ENCODE measurements at regions not wholly inside any gene's neighbourhood (a gene's known extent, or its start where the extent isn't known, plus 50 kb on each side); places are given as distances from the start of the nearest gene placed in this dataset.
"Not testable (repeated sequence)": the region's sequence is repeated elsewhere in the genome, so short reads cannot be mapped to it uniquely, and the experiment has no call there.

GRCh38 chr5:162209005-162209605 is 141.5 kb downstream of the GABRG2 start:
- DNase-seq = no peak

DNA sequence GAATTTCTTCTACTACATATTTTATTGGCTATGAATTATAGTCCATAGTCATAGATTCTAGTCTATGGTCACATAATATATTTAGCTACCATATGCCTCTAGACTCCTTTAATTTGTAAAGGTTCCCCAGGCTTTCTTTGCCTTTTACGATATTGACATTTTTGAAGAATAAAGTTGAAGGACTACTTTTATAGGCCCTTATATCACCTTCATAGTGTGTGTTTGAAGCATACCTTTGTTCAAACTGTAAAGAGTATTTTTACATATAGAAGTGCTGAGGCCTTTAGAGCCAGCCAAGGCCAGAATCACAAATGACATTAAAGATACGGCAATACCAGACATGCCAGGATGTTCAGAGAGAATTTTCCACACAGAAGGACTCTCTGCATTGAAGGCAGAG is 147.0 kb downstream of the GABRG2 start:
- DNase-seq = no peak

DNA sequence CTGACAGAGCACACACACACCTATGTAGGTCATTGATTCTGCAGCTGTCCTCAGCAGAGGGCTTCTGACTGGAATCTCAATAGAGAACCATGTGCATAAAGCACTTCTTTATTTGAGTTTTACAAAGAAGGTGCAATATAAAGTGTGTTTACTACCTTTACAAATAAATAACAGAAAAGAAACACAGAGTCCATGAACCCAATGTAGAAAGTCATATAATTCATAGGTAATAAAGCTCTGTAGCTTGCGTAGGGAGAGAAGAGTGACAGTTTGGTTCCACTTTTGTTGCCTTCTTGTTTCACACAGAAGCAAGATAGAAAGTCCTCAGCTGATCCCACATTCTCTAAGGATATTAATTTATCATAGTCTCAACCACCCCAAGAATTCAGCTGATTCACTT is 149.5 kb downstream of the GABRG2 start:
- no peak for DNase-seq

DNA sequence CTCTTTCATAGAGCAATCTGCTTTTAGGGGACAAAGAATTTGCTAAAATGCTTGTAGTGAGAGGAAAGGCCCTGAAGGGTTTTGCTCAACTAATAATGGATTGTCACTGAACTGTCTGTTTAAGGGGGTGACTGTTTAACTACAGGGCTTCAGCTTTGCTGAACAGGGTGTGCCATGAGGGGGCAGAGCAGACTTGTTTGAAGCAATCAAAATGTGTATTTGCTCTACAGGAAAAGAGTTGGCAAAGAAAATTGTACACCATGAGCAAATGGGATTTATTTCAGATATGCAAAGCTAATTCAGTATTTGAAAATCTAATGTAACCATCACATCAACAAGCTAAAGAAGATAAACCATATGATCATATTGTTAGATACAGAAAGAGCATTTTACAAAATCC is 154.3 kb downstream of the GABRG2 start:
- DNase-seq = no peak

GRCh38 chr5:162227075-162227474 is 159.5 kb downstream of the GABRG2 start:
- no peak for DNase-seq

DNA sequence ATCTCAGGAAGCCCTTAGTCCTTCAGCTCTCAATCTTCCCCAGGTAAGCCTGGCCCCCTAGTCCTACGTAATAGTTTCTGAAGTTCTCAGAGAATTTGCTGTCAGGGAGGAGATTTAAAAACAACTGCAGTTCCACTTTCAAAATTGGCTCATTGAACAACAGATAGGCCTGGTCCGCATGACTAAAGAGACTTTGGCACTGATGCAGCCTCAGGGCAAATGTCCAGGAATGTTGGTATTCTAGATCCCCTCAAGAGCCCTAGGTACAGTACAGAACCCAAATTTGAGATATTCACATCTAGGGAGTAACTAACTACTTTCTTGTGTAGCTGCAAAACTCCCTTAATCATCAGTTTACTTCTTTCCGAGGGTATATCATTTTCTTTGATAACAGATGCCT is 162.8 kb downstream of the GABRG2 start:
- no peak for DNase-seq

- no peak for DNase-seq
Measured at GRCh38 chr5:162231522-162231921, 163.9 kb downstream of the GABRG2 start.

DNA sequence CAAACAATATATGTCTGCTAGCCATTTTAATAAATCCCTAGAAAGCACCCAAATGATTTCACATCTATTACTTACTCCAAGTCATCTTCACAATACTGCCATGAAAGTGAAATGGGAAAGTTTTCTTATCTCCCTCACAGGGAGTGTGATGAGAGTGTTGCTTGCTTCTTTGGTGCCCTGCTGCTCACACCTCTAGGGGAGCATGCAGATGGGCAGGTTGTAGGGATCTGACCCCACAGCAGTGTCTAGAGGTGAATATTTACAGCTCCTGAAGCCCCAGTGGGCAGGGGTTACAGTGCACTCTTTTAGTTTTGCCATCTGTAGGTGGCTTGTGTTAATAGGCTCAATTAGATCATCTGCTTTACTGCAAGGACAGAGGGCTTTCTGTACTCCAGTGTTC is 173.2 kb downstream of the GABRG2 start:
- DNase-seq = no peak

DNA sequence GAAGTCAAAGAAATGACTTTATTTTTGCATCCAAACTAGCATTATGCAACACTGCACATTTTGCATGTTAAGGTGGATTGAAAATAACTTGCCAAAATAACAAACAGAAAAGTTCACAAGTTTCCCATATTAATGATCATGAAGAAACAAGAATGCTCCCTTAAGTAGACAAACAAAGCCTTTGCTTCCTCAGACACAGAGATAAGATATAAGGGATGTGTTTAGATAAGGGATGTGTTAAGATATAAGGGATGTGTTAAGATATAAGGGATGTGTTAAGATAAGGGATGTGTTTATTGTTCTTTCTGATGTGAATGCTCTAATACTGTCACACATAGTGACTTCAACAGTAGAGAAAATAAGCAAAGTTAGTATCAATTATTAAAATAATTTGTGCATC is 174.8 kb downstream of the GABRG2 start:
- no peak for DNase-seq

- DNase-seq = no peak
Measured at GRCh38 chr5:162243651-162244050, 176.1 kb downstream of the GABRG2 start.

- no peak for DNase-seq
Measured at GRCh38 chr5:162248107-162248713, 180.6 kb downstream of the GABRG2 start.

GRCh38 chr5:162256711-162257110 is 189.1 kb downstream of the GABRG2 start:
- no peak for DNase-seq

- no peak for DNase-seq
Measured at GRCh38 chr5:162268694-162269481, 201.3 kb downstream of the GABRG2 start.

- DNase-seq = no peak
Measured at GRCh38 chr5:162272417-162272816, 204.8 kb downstream of the GABRG2 start.

DNA sequence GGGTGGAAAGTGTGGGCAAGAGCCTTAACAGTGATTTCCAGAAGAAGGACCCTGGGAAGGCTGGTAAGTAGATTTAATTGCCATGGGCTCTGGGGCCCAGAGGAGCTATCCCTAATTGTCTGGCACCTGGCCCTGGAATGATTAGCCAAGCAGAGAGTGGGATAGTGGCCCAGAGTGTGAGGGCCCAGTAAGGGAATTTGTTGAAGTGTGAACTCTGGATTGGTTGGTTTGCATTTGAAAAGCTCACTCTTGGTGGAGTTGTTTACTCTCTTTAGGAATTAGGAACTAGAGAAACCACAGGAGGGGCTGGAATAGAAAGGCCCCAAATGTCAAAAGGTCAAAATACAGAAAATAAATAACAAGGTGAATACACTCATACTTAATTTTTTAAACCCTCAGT is 207.1 kb downstream of the GABRG2 start:
- no peak for DNase-seq

DNA sequence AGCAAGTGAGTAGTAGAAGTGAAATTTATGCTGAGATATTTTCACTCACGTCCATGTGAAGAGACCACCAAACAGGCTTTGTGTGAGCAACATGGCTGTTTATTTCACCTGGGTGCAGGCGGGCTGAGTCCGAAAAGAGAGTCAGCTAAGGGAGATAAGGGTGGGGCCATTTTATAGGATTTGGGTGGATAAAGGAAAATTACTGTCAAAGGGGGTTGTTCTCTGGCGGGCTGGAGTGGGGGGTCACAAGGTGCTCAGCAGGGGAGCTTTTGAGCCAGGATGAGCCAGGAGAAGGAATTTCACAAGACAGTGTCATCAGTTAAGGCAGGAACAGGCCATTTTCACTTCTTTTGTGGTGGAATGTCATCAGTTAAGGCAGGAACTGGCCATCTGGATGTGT is 207.8 kb downstream of the GABRG2 start:
- not testable (repeated sequence) for DNase-seq

DNA sequence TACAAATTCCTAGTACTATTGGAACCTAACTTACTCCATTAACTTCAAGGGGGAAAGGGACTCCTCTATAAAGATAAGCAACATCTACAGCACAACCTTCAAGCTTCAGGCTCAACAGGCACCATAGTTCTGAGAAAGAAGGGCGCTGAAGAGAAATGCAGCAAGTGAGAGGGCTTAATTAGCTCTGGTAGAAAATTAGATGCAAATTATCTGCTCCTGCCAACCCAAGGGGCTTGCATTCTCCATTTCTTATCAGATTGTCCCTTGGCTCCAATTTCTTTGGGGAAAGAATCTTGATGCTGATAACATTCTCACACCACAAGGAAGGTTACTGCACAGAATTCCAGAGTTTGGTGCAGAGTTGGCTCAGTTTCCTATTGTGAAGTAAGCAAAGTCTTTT is 214.6 kb downstream of the GABRG2 start:
- DNase-seq = no peak

DNA sequence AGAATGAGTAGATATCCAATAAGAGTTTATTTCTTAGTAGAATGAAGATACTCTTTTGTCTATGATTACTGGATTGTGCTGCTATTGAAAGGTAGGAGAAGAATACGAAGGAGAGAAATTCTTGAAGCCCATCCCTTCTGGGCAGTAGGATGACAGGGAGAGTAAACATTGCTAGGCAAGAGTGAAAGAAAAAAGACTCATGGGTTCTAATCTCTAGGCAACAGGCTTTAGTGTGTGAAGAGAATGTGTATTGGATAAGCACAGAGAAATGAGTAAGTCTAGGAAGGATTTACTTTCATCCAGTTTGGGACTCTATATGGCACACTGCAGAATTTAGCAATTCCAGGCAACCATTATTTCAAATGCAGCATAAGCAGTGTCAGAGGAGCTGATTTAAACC is 216.0 kb downstream of the GABRG2 start:
- no peak for DNase-seq

- DNase-seq = no peak
Measured at GRCh38 chr5:162288647-162289296, 221.2 kb downstream of the GABRG2 start.

- no peak for DNase-seq
Measured at GRCh38 chr5:162289489-162289888, 221.9 kb downstream of the GABRG2 start.

- DNase-seq = no peak
Measured at GRCh38 chr5:162299793-162300192, 232.2 kb downstream of the GABRG2 start.

DNA sequence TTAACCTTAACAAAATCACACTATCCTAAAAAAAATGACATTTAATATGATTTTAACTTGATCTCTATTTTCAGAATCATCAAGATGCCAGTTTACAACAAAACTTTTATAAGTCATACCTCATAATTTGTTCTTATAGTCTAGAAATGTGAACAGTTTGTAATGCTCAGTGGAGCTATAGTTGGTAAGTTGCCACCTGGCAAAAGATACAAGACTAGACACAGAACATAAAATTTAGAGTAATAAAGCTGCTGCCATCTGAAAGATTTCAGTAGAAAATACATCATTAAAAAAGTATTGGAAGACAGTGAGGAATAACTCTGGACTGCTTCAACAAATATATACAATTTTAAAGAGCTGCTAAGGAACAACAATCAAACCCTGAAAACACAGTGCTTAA is 233.8 kb downstream of the GABRG2 start:
- DNase-seq = no peak

GRCh38 chr5:162323466-162323865 is 255.9 kb downstream of the GABRG2 start:
- DNase-seq = no peak

DNA sequence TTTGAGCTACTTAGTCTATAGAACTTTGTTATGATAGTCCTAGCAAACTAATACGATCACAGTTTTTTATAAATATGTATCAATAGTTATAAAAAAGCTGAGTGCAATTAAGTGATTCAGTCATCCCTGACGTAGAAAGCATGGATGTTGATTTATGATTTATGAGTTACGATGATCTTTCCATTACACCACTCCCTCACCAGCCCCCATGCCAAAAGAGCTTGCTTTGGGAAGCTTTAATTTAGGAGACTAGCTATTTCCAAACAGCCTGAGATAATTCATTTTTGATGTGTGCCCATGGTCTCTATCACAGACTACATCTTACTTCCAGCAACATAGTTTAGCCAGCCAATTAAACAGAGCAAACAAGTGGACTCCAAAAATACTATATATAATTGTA is 256.8 kb downstream of the GABRG2 start:
- no peak for DNase-seq
